GM12892 (cell line): ENCODE measurements at regions not wholly inside any gene's neighbourhood (a gene's known extent, or its start where the extent isn't known, plus 50 kb on each side); places are given as distances from the start of the nearest gene placed in this dataset.

Source experiments
- DNase-seq: peaks from one replicate; pipeline ENCODE4 v3.0.0; 2011; ENCODE audit not compliant: insufficient read length
- FAIRE-seq: peaks from 2 replicates; lab custom pipeline; 2011; peaks lifted over from hg19 to GRCh38; lab: Jason Lieb, UNC
- POLR2A ChIP-seq: IDR thresholded peaks from 2 replicates; pipeline ENCODE4 v1.6.1; 2011; ENCODE audit warnings: low read depth, low read length, control low read depth
- POLR2AphosphoS5 ChIP-seq: IDR thresholded peaks from 2 replicates; pipeline ENCODE4 v1.6.1; 2011; ENCODE audit warnings: low read depth, low read length, control low read depth
- TAF1 ChIP-seq: IDR thresholded peaks from 2 replicates; pipeline ENCODE4 v1.6.1; 2011; ENCODE audit warnings: low read depth, mild to moderate bottlenecking, control low read depth, low read length, borderline replicate concordance

GRCh38 chr2:234842753-234843152 is 109.1 kb upstream of the SH3BP4 start:
- TF ChIP-seq POLR2A = no peak
- TF ChIP-seq TAF1 = no peak
- TF ChIP-seq POLR2AphosphoS5 = no peak
- FAIRE-seq (no peak), DNase-seq (no peak)

GRCh38 chr2:234841321-234842015 is 110.3 kb upstream of the SH3BP4 start:
- FAIRE-seq (no peak), DNase-seq (no peak)
- TF ChIP-seq POLR2AphosphoS5 (no peak), TAF1 (no peak), POLR2A (no peak)

DNA sequence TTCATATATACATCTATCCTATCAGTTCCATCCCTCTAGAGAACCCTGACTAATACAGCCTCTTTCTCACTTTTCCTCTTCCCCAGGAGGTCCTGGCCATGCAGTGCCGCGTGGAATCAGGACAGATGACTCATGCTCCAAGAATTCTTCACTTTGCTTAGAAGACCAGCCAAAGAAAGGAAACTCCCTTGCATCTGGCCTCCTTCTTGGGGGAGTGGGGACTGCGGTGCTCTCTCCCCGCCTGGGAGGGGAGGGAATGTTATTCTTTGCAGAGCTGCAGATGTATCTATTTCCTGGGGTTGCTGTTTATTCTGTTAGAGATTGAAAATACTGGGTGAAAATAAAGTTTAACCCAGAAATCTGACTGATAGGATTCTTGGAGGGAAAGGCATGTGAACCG is 111.5 kb upstream of the SH3BP4 start:
- DNase-seq (no peak), FAIRE-seq (no peak)
- TF ChIP-seq POLR2A (no peak), POLR2AphosphoS5 (no peak), TAF1 (no peak)

DNA sequence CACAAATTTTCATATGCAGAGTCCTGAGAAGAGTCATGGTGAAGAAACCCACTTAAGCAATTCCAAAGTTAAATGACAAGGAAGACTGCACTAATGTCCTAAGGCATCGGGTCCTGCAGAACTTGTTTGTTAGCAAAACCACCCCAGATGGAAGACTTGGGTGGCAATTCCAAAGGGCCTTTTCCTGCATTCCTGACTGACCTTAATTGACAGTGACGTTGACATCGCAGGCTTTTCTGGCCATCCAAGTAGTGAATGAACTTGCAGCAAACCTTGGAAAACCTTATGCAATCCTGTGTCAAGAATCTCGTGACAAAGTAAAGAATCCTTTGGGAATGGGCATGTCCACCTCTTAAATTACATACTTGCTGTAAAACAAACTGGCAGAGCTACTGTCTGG is 112.5 kb upstream of the SH3BP4 start:
- FAIRE-seq (no peak), DNase-seq (no peak)
- no peak for TF ChIP-seq TAF1
- no peak for TF ChIP-seq POLR2A
- no peak for TF ChIP-seq POLR2AphosphoS5

GRCh38 chr2:234836271-234836670 is 115.5 kb upstream of the SH3BP4 start:
- TF ChIP-seq TAF1 (no peak), POLR2A (no peak), POLR2AphosphoS5 (no peak)
- DNase-seq = no peak
- FAIRE-seq = no peak

DNA sequence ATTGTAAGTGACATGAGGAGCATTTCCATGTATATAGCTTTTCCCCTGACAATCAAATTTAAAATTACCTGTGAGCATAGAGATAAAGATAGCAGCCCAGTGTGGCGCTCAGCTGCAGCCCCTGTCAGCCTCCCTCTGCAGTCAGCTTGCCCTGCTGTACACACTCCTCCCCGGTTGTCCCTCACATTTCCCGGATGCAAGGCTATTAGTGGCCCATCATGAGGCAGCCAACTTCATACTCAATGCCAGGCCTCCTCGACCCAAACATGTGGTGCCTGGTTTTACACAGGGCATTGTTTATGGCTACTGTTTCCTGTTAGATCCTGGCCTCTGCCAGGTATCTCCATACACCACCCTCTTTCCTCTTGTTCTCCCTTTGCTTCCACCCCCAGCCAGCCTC is 116.1 kb upstream of the SH3BP4 start:
- FAIRE-seq (no peak), DNase-seq (no peak)
- TF ChIP-seq POLR2A (no peak), TAF1 (no peak), POLR2AphosphoS5 (no peak)

GRCh38 chr2:234834228-234834923 is 117.4 kb upstream of the SH3BP4 start:
- DNase-seq (no peak), FAIRE-seq (no peak)
- TF ChIP-seq POLR2AphosphoS5 (no peak), POLR2A (no peak), TAF1 (no peak)

DNA sequence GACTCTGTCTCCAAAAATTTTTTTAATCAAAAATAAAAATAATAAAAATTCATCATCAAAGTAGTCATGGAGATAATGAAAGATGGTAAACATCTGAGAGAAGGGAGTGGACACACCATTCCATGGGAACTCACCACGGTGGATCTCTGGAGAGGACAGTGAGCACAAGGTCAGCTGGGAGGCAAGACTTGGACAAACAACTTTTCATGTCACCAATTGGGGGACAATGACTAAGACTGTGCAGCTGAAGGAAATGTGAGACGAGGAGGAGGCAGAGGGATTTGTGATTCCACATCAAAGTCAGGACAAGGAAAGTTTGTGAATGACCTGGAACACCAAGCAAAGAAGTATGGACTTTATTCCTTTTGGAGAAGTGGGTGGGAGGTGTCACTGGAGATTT is 121.0 kb upstream of the SH3BP4 start:
- DNase-seq (no peak), FAIRE-seq (no peak)
- TF ChIP-seq POLR2AphosphoS5 = no peak
- no peak for TF ChIP-seq TAF1
- TF ChIP-seq POLR2A = no peak

GRCh38 chr2:234829074-234829455 is 122.8 kb upstream of the SH3BP4 start:
- FAIRE-seq (no peak), DNase-seq (no peak)
- TF ChIP-seq TAF1 (no peak), POLR2AphosphoS5 (no peak), POLR2A (no peak)

- FAIRE-seq (no peak), DNase-seq (no peak)
- TF ChIP-seq POLR2A (no peak), TAF1 (no peak), POLR2AphosphoS5 (no peak)
Observed at GRCh38 chr2:234828382-234829073, 123.3 kb upstream of the SH3BP4 start.

GRCh38 chr2:234827096-234827860 is 124.5 kb upstream of the SH3BP4 start:
- TF ChIP-seq TAF1 = no peak
- TF ChIP-seq POLR2A = no peak
- no peak for TF ChIP-seq POLR2AphosphoS5
- FAIRE-seq = no peak
- no peak for DNase-seq
